Limb (tissue), 2 donors: ENCODE measurements at regions not wholly inside any gene's neighbourhood (a gene's known extent, or its start where the extent isn't known, plus 50 kb on each side); places are given as distances from the start of the nearest gene placed in this dataset.
"Not testable (repeated sequence)": the region's sequence is repeated elsewhere in the genome, so short reads cannot be mapped to it uniquely, and the experiment has no call there.

Source experiments
- DNase-seq, 2 donors: peaks; one replicate each; pipeline ENCODE4 v3.0.0-alpha.2; 2016; ENCODE audit errors: extremely low spot score in 2 of 2

- DNase-seq = no peak
Measured at GRCh38 chr11:109480251-109480650, 58.3 kb downstream of the C11orf87 start.

GRCh38 chr11:109486129-109486528 lies 64.1 kb downstream of the C11orf87 start:
- DNase-seq = no peak

GRCh38 chr11:109490953-109491635 lies 69.1 kb downstream of the C11orf87 start:
- DNase-seq = no peak

- DNase-seq = no peak
Measured at GRCh38 chr11:109506115-109506514, 84.1 kb downstream of the C11orf87 start.

- no peak for DNase-seq
Measured at GRCh38 chr11:109507331-109507730, 85.3 kb downstream of the C11orf87 start.

GRCh38 chr11:109507836-109508561 lies 86.0 kb downstream of the C11orf87 start:
- DNase-seq = peak in 1 of 2 donors; percentile 60

GRCh38 chr11:109508943-109509342 lies 87.0 kb downstream of the C11orf87 start:
- DNase-seq = no peak

- no peak for DNase-seq
Measured at GRCh38 chr11:109510316-109510715, 88.3 kb downstream of the C11orf87 start.

GRCh38 chr11:109511598-109511997 lies 89.6 kb downstream of the C11orf87 start:
- no peak for DNase-seq

GRCh38 chr11:109512249-109512648 lies 90.3 kb downstream of the C11orf87 start:
- DNase-seq = no peak

- no peak for DNase-seq
Measured at GRCh38 chr11:109512680-109513079, 90.7 kb downstream of the C11orf87 start.

- no peak for DNase-seq
Measured at GRCh38 chr11:109514313-109515018, 92.5 kb downstream of the C11orf87 start.

GRCh38 chr11:109519253-109519652 lies 97.3 kb downstream of the C11orf87 start:
- DNase-seq = no peak

- no peak for DNase-seq
Measured at GRCh38 chr11:109521571-109522086, 99.6 kb downstream of the C11orf87 start.

GRCh38 chr11:109522116-109522755 lies 100.2 kb downstream of the C11orf87 start:
- no peak for DNase-seq

GRCh38 chr11:109525636-109526035 lies 103.6 kb downstream of the C11orf87 start:
- not testable (repeated sequence) for DNase-seq

- DNase-seq = no peak
Measured at GRCh38 chr11:109526061-109526460, 104.1 kb downstream of the C11orf87 start.

GRCh38 chr11:109526931-109527330 lies 104.9 kb downstream of the C11orf87 start:
- DNase-seq = no peak

- DNase-seq = no peak
Measured at GRCh38 chr11:109527496-109527895, 105.5 kb downstream of the C11orf87 start.

- DNase-seq = peak in 1 of 2 donors; percentile 17
Measured at GRCh38 chr11:109547356-109548027, 125.5 kb downstream of the C11orf87 start.

- DNase-seq = no peak
Measured at GRCh38 chr11:109552376-109552775, 130.4 kb downstream of the C11orf87 start.
